ENCODE measurements at regions not wholly inside any gene's neighbourhood (a gene's known extent, or its start where the extent isn't known, plus 50 kb on each side); places are given as distances from the start of the nearest gene placed in this dataset.
A peak's percentile ranks its signal among the peaks of the same experiment; 100 is the strongest.

DNA sequence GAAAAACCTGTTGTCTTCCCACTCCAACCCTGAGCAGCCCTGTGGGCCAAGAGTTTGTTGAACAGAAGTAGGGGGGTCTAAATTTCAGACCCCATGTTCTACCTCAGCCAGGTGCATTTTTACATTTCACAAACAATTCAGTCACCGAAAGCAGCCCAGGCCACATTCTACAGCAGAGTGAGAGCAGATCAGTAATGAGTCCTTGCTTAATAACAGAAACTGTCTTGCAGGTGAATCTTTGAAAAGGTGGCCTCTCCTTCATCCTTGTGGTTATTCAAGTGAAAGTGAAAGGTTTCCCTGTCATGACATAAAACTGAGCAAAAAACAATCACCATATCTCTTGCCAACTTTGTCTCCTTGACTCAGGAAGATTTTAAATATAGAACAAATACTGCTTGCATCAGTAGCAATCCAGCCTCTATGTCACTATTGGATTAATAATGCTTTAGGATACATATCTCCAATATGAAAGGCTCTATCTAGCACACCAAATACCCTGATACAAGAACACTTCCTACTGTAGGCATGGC lies 670.2 kb downstream of the DIAPH3 start:
- WGBS, 2 donors: 92 to 96% methylated on average over 1 of the region's 1 CpG
- Histone ChIP-seq H3K9me3 (no peaks in the 10 kb centered on the region), H3K4me3 (no peak overlapping the region), H3K27me3 (no peaks in the 10 kb centered on the region), H3K4me1 (peaks cover 0 to 19% (median 0%) of the 10 kb centered on the region in 4 donors), H3K36me3 (no peaks in the 10 kb centered on the region), H3K27ac (no peak overlapping the region)
- TF ChIP-seq, protein P1, sequence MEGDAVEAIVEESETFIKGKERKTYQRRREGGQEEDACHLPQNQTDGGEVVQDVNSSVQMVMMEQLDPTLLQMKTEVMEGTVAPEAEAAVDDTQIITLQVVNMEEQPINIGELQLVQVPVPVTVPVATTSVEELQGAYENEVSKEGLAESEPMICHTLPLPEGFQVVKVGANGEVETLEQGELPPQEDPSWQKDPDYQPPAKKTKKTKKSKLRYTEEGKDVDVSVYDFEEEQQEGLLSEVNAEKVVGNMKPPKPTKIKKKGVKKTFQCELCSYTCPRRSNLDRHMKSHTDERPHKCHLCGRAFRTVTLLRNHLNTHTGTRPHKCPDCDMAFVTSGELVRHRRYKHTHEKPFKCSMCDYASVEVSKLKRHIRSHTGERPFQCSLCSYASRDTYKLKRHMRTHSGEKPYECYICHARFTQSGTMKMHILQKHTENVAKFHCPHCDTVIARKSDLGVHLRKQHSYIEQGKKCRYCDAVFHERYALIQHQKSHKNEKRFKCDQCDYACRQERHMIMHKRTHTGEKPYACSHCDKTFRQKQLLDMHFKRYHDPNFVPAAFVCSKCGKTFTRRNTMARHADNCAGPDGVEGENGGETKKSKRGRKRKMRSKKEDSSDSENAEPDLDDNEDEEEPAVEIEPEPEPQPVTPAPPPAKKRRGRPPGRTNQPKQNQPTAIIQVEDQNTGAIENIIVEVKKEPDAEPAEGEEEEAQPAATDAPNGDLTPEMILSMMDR (IDR thresholded peaks at IDR 0.05): no peak
- TF ChIP-seq EP300 (IDR thresholded peaks at IDR 0.05): no peak
- no peak for TF ChIP-seq POLR2A (IDR thresholded peaks at IDR 0.05)
- no peak for DNase-seq (ENCODE audit: low spot score in 2 of 2)

DNA sequence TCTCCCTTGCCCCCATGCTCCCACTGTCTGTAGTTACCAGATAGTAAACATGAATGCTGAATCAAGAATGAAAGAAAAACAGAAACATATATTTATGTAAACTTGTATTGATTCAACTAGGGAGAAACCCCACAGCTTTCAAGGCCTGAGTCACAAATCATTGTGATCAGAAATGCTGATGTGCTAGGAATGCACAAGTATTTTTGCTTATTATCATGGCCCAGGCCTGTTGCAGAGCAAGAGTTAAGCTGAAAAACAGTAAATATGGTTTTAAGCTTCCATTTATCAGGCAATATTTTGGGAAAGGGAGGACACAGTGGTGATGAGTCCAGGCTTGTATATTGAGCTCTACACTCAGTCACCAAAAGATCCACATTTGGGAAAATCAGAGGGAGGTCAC lies 669.6 kb downstream of the DIAPH3 start:
- DNase-seq (ENCODE audit: low spot score in 2 of 2): no peak
- Histone ChIP-seq H3K27ac (no peak overlapping the region), H3K4me1 (peaks cover 0 to 19% (median 0%) of the 10 kb centered on the region in 4 donors), H3K4me3 (no peak overlapping the region), H3K27me3 (no peaks in the 10 kb centered on the region), H3K36me3 (no peaks in the 10 kb centered on the region), H3K9me3 (peaks cover 0 to 4% (median 0%) of the 10 kb centered on the region in 4 donors)
- no peak for TF ChIP-seq EP300 (IDR thresholded peaks at IDR 0.05)
- TF ChIP-seq, protein P1 (IDR thresholded peaks at IDR 0.05): no peak
- no peak for TF ChIP-seq POLR2A (IDR thresholded peaks at IDR 0.05)

DNA sequence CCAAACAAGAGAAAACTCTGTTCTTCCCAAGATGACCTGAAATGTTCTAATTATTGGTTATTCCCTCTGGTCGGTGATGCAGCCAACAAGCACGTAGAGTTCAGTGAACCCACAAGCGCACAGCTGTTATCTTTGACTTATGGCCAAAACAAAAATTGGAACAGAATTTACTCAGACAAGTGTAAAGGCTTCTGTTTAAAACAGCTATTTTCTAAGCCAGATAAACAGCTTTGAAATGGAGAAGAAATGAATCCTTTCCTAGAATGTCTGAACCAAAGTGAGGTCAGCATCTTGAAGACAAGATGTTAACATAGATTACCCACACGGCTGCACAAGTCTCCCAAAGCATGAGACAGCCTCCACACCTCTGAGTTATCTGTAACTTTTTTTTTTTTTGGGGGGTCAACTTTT lies 669.2 kb downstream of the DIAPH3 start:
- DNase-seq (ENCODE audit: low spot score in 2 of 2): peak in 1 of 2 donors; percentile 40
- Histone ChIP-seq H3K9me3 (peaks cover 0 to 7% (median 0%) of the 10 kb centered on the region in 4 donors), H3K4me3 (no peak overlapping the region), H3K27me3 (no peaks in the 10 kb centered on the region), H3K4me1 (peaks cover 0 to 19% (median 0%) of the 10 kb centered on the region in 4 donors), H3K27ac (no peak overlapping the region), H3K36me3 (no peaks in the 10 kb centered on the region)
- TF ChIP-seq EP300 (IDR thresholded peaks at IDR 0.05): peak in 1 of 2 donors; percentile 67
- TF ChIP-seq, protein P1 (IDR thresholded peaks at IDR 0.05): no peak
- WGBS, 2 donors: 27 to 40% methylated on average over 4 of the region's 4 CpGs

DNA sequence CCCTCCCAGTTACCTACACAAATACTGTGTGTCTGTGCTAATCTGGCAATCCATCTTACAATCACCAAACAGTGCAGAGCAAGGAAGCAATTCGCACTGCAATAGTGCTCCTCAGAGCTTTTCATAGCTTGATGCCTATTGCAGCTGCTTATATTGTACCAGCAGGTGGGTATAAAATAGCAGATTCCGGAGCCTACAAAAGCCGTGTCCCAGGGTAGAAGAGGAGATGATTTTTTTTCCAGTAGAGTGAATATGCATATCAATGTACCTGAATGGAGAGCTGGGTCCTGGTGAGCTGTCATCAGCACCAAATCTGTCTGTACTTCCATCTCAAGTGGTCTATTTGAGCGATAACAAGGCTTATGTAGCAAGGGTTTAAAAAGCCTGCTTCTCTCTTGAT lies 668.4 kb downstream of the DIAPH3 start:
- Histone ChIP-seq H3K27ac (no peak overlapping the region), H3K4me1 (peaks cover 0 to 19% (median 0%) of the 10 kb centered on the region in 4 donors), H3K36me3 (no peaks in the 10 kb centered on the region), H3K4me3 (no peak overlapping the region), H3K27me3 (no peaks in the 10 kb centered on the region), H3K9me3 (peaks cover 0 to 7% (median 0%) of the 10 kb centered on the region in 4 donors)
- 93 to 94% methylated on average over 4 of the region's 4 CpGs for WGBS, 2 donors
- no peak for TF ChIP-seq POLR2A (IDR thresholded peaks at IDR 0.05)
- TF ChIP-seq EP300 (IDR thresholded peaks at IDR 0.05): no peak
- TF ChIP-seq, protein P1 (IDR thresholded peaks at IDR 0.05): no peak
- DNase-seq (ENCODE audit: low spot score in 2 of 2): no peak

DNA sequence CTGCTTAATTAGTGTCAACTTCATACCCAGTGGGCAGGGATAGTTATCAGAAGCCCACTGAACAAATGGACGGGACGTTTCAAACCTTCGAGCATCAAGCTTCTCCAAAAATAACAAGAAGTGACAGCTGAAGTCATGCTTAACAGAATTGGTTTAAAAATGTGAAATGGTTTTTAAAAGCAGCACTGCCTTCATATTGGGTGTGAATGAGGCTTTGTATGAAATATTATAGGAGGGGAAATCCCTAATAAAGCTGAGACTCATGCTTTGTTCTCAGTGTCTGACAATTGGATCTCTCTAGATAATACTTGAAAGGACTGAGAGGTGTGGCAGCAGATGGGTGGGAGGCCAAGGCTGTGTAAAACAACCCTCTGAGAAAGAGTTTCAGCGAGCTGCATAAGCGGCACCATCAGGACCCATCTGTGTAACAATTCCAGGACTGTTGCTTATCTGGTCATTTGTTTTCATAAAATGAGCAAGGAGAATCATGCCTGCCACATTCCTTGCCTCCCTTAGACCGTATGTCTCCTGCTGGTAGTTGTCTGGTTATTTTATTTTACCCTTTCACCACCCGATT lies 667.7 kb downstream of the DIAPH3 start:
- 70 to 71% methylated on average over 7 of the region's 7 CpGs for WGBS, 2 donors
- TF ChIP-seq, protein P1 (IDR thresholded peaks at IDR 0.05): no peak
- TF ChIP-seq POLR2A (IDR thresholded peaks at IDR 0.05) (no peak), EP300 (IDR thresholded peaks at IDR 0.05) (no peak)
- Histone ChIP-seq H3K4me3 (no peak overlapping the region), H3K27ac (no peak overlapping the region), H3K4me1 (peaks cover 0 to 19% (median 0%) of the 10 kb centered on the region in 4 donors), H3K9me3 (peaks cover 0 to 7% (median 0%) of the 10 kb centered on the region in 4 donors), H3K27me3 (no peaks in the 10 kb centered on the region), H3K36me3 (no peaks in the 10 kb centered on the region)
- DNase-seq (ENCODE audit: low spot score in 2 of 2): no peak

Measured in tibial nerve (tissue), 4 donors.